GM10248 (cell line): ENCODE measurements at regions not wholly inside any gene's neighbourhood (a gene's known extent, or its start where the extent isn't known, plus 50 kb on each side); places are given as distances from the start of the nearest gene placed in this dataset.

Experiments
- CTCF ChIA-PET: fragments of 300-600 bp; sonication (Branson Sonifier 250); formaldehyde crosslinking; extraction: SDS; loops from one replicate; lab custom pipeline; 2021; ENCODE audit warnings: antibody characterized with exemption; lab: Yijun Ruan, JAX
- POLR2A ChIA-PET: fragments of 350-650 bp; sonication (Branson Sonifier 250); formaldehyde crosslinking; extraction: SDS; loops from one replicate; lab custom pipeline; 2020; ENCODE audit warnings: antibody characterized with exemption; lab: Yijun Ruan, JAX
- DNase-seq: peaks from one replicate; pipeline ENCODE4 v3.0.0; 2012; ENCODE audit errors: extremely low spot score
- CTCF ChIP-seq: IDR thresholded peaks from 2 replicates; pipeline ENCODE4 v1.5.1; 2012; ENCODE audit warnings: mild to moderate bottlenecking, low read depth; ENCODE audit errors: extremely low read depth, missing control alignments, control extremely low read depth

DNA sequence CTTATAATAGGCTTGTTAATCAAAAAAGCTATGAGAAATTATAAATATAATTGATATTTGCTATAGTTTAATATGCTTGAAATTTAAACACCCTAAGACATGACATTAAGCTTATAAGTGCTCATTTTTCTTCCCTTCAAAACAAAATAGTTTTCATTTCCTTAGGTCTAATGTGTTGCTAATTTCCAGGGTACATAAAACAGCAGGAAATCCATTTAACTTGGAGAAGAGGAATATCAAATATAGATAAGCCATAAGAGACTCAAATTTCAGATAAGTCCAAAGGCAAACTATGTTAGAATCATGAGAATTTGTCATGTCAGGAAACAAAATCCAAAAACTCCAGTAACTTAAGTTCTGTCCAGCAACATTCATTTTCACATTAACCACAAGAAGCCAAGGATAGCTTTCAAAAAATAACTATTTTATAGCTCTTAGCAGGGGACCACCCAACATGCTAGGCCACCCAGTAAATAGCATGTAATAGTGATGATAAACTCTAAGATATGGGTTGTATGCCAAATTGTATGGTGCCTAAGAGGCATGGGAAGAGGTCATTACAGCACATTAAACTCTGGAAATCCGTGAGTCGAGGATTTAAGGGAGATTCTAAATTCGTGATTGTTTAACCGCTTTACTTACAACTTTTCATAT is 298.1 kb downstream of the CRPPA start:
- no peak for TF ChIP-seq CTCF
- ChIA-PET CTCF (interaction anchor here (2.0 kb wide), 1 partner anchor 15 kb away, joined by 4 read pairs; no protein-coding TSS in a partner anchor), POLR2A (no interaction called here)
- no peak for DNase-seq

DNA sequence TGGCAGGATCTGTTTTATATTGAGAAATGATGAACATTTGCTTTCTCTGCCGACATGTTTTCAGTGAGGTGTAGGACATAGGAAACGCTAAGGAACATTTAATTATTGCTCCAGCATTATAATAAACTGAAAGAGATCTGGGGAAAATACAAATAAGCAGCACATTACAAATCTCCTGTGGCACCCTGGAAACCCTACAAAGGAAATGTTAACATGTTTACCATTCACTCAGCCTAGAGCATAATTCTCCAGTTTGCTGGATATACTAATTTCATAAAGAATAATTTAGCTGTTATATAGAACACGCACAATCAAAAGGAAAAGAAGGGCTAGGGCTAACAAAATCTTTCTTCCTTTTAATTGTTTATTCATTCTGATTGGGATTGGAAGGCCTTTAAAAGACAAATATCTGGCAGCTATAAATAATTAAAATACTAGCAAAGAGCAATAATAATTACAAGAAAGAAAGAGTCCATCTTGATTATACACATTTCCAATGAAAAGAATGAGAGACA is 299.4 kb downstream of the CRPPA start:
- no peak for DNase-seq
- TF ChIP-seq CTCF, result no peak
- ChIA-PET CTCF (no interaction called here), POLR2A (no interaction called here)

- CTCF ChIA-PET, result no interaction called here
- no peak for TF ChIP-seq CTCF
- POLR2A ChIA-PET, result no interaction called here
- DNase-seq, result no peak
These were observed 306.0 kb downstream of the CRPPA start for GRCh38 chr7:16115374-16115773.

DNA sequence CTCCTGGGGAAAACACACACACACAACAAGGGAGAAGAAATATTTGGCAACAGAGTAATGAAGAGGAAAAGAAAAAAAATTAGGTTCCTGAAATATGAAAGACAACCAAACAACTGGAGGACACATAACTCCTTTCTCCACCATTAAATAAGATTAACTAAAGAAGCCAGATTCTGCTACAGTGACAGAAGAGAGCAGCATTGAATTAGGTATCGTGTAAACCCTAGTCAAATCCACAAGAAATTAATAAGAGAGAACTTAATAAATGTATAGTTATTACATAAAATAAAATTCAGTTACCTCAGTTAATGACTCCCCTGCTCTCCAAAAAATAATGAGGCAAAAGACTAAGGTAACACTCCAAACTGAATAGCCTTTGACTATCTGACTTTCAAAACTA is 306.7 kb downstream of the CRPPA start:
- ChIA-PET CTCF (no interaction called here), POLR2A (no interaction called here)
- no peak for DNase-seq
- no peak for TF ChIP-seq CTCF

- ChIA-PET CTCF (no interaction called here), POLR2A (no interaction called here)
- DNase-seq, result no peak
- no peak for TF ChIP-seq CTCF
These were observed 307.3 kb downstream of the CRPPA start for GRCh38 chr7:16114071-16114470.

GRCh38 chr7:16113058-16113457 is 308.3 kb downstream of the CRPPA start:
- ChIA-PET POLR2A (no interaction called here), CTCF (no interaction called here)
- TF ChIP-seq CTCF, result no peak
- DNase-seq, result no peak
